ENCODE measurements at regions not wholly inside any gene's neighbourhood (a gene's known extent, or its start where the extent isn't known, plus 50 kb on each side); places are given as distances from the start of the nearest gene placed in this dataset.
"Not testable (repeated sequence)": the region's sequence is repeated elsewhere in the genome, so short reads cannot be mapped to it uniquely, and the experiment has no call there.

- no peak for DNase-seq
- intact Hi-C loops (cut with DNase I), result no loop called here
Observed at GRCh38 chr10:114872519-114873087, 51.0 kb downstream of the FHIP2A start.

GRCh38 chr10:114874827-114875411 is 53.3 kb downstream of the FHIP2A start:
- peak in 1 of 2 donors; percentile 70 for ATAC-seq
- DNase-seq, result peak; percentile 46
- intact Hi-C loops (cut with DNase I), result loop anchor here in 1 of 2 donors (5.0 kb wide), 1 partner anchor 252 kb away; no protein-coding TSS in a partner anchor

More at GRCh38 chr10:114872519-114873087, 51.0 kb downstream of the FHIP2A start:
- no peak for ATAC-seq

GRCh38 chr10:114875590-114876081 is 54.1 kb downstream of the FHIP2A start:
- not testable (repeated sequence) for DNase-seq, ATAC-seq
- intact Hi-C loops (cut with DNase I), result loop anchor here in 1 of 2 donors (5.0 kb wide), 1 partner anchor 252 kb away; no protein-coding TSS in a partner anchor

GRCh38 chr10:114876169-114876568 is 54.6 kb downstream of the FHIP2A start:
- intact Hi-C loops (cut with DNase I), result loop anchor here in 1 of 2 donors (5.0 kb wide), 1 partner anchor 251 kb away; no protein-coding TSS in a partner anchor
- ATAC-seq, result peak in 1 of 2 donors; percentile 8
- DNase-seq, result no peak

GRCh38 chr10:114876602-114877300 is 55.2 kb downstream of the FHIP2A start:
- ATAC-seq (peak; percentile 85 to 91), DNase-seq (peak; percentile 66)
- intact Hi-C loops (cut with DNase I), result loop anchor here (1.0 to 5.0 kb wide), 2 partner anchors 251 to 253 kb away; no protein-coding TSS in a partner anchor

- DNase-seq (no peak), ATAC-seq (no peak)
- intact Hi-C loops (cut with DNase I), result loop anchor here (1.0 to 5.0 kb wide), 2 partner anchors 250 to 252 kb away; no protein-coding TSS in a partner anchor
Observed at GRCh38 chr10:114877301-114877644, 55.7 kb downstream of the FHIP2A start.

- intact Hi-C loops (cut with DNase I), result loop anchor here in 1 of 2 donors (5.0 kb wide), 1 partner anchor 248 kb away; no protein-coding TSS in a partner anchor
- ATAC-seq, result no peak
- no peak for DNase-seq
Observed at GRCh38 chr10:114879093-114879492, 57.5 kb downstream of the FHIP2A start.

GRCh38 chr10:114879541-114880158 is 58.1 kb downstream of the FHIP2A start:
- no peak for DNase-seq
- ATAC-seq, result no peak
- intact Hi-C loops (cut with DNase I), result loop anchor here in 1 of 2 donors (5.0 kb wide), 1 partner anchor 248 kb away; no protein-coding TSS in a partner anchor

- ATAC-seq (no peak), DNase-seq (no peak)
- intact Hi-C loops (cut with DNase I), result no loop called here
Observed at GRCh38 chr10:114881417-114881816, 56.6 kb upstream of the TRUB1 start.

- intact Hi-C loops (cut with DNase I), result no loop called here
- no peak for DNase-seq
- ATAC-seq, result no peak
Observed at GRCh38 chr10:114881901-114882300, 56.1 kb upstream of the TRUB1 start.

GRCh38 chr10:114885443-114885842 is 52.6 kb upstream of the TRUB1 start:
- DNase-seq (no peak), ATAC-seq (no peak)
- intact Hi-C loops (cut with DNase I), result no loop called here
